LNCAP (cell line): ENCODE measurements at regions not wholly inside any gene's neighbourhood (a gene's known extent, or its start where the extent isn't known, plus 50 kb on each side); places are given as distances from the start of the nearest gene placed in this dataset.

ENCODE experiments used
- TF ChIP-seq, protein P1 (sequence below): fragments of 450-650 bp; IDR thresholded peaks from 2 replicates; pipeline ENCODE4 v1.5.1; 2017; ENCODE audit warnings: mild to moderate bottlenecking

DNA sequence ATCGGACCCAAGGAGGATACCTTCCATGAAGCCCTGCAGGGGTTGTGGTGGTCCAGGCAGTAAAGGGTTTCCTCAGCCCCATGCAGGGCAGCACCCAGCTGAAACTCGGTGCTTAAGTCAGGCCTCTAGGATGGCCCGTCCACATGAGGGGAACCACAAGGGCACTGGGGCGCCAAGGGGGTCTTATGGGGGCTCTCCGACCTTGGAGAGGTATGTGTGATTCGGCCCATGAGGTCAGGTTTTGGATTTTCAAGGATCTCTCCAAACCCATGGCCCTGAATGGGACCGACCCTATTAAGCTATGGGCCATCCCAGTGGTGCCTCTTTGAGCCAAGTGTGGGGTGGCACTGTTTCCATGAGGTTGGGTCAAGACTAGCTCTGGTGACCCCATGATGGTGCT, 233.3 kb downstream of the SNRPN start:
- TF ChIP-seq, protein P1, sequence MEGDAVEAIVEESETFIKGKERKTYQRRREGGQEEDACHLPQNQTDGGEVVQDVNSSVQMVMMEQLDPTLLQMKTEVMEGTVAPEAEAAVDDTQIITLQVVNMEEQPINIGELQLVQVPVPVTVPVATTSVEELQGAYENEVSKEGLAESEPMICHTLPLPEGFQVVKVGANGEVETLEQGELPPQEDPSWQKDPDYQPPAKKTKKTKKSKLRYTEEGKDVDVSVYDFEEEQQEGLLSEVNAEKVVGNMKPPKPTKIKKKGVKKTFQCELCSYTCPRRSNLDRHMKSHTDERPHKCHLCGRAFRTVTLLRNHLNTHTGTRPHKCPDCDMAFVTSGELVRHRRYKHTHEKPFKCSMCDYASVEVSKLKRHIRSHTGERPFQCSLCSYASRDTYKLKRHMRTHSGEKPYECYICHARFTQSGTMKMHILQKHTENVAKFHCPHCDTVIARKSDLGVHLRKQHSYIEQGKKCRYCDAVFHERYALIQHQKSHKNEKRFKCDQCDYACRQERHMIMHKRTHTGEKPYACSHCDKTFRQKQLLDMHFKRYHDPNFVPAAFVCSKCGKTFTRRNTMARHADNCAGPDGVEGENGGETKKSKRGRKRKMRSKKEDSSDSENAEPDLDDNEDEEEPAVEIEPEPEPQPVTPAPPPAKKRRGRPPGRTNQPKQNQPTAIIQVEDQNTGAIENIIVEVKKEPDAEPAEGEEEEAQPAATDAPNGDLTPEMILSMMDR, result no peak

DNA sequence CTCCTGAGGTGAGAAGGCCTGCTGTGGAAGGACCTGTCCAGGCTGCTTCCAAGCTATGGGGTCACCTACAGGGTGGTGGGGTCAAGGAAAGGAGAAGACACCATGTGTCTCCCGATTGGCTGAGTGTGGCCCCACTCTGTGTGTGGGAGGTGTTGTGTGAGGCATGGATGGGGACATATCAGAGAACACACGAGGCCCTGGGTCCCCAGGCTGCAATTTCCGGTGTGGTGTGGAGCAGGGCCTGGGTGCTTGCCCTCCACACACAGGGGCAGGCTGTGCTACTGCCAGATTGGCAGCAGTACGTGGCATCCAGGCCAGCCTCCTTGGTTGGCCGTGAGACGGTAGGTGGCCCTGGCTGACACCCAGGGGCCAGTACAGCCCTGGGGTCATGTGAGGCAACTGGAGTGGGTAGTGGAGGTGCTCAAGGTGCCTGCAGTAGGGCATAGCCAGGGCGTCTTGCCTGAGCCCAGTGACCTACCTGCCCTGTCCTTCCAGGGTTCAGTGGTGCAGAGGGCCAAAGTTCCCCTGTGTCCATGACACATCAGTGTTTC, 233.8 kb downstream of the SNRPN start:
- TF ChIP-seq, protein P1, result no peak

DNA sequence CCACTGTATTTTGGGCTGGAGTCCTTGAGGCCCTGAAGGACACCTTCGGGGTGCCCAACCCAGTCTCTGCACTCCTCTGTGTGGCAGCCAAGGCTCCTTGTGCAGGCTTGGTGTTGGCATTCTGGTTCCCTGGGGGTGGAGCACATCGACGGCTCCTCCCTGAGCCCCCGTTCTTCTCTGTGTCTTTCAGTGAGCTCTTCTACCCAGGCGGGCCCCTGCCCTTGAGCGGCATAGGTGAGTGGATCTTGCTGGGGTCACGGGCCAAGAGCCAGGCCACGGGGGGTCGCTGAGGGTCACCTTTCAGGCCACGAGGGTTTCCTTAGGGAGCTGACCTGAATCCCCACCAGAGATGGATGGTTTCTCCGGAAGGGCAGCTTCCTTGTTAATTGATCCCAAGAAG, 234.8 kb downstream of the SNRPN start:
- TF ChIP-seq, protein P1, result no peak

DNA sequence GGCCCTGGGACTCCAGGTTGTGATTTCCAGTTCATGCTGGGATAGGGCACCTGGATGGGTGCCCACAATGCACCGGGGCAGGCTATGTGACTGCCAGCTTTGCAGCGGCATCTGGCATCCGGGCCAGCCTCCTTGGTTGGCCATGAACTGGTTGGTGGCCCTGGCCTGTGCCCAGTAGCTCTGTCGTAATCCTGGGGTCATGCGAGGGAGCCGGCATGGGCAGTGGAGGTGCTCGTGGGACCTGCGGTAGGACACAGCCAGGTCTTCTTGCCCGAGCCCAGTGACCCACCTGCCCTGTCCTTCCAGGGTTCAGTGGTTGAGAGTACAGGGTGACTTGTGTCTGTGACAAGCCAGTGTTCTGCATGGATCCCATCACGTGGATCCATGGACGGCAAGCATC, 237.9 kb downstream of the SNRPN start:
- TF ChIP-seq, protein P1, result no peak

DNA sequence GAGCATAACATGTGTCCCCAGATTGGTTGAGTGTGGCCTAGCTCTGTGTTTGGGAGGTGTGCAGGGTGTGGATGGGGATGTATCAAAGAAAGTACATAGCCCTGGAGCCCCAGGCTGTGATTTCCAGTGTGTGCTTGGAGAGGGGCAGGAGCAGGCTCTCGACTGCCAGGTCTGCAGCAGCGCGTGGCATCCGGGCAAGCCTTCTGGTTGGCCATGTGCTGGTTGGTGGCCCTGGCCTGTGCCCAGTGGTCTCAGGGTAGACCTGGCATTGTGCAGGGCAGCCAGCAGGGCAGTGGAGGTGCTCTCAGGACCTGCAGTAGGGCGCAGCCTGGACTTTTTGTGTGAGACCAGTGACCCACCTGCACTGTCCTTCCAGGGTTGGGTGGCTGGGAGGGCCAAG, 231.5 kb downstream of the UBE3A start:
- TF ChIP-seq, protein P1, result no peak

DNA sequence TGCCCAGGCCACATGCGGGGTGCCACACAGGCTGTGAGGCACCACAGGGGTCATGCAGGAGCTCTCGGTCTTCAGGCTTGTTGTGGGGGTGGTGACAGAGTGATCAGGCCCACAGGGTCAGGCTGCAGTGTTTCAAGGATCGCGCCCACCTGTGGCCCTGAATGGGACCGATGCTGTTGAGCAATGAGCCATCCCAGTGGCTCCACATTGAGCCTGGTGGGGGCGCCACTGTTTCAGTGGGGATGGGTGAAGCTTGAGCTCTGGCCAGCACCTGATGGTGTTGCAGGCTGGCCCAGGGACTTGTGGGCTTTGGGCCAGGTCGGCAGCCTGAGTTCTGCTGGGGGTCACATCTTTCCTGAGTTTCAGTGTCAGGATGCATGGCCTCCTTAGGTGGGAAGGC, 230.1 kb downstream of the UBE3A start:
- TF ChIP-seq, protein P1, result no peak

DNA sequence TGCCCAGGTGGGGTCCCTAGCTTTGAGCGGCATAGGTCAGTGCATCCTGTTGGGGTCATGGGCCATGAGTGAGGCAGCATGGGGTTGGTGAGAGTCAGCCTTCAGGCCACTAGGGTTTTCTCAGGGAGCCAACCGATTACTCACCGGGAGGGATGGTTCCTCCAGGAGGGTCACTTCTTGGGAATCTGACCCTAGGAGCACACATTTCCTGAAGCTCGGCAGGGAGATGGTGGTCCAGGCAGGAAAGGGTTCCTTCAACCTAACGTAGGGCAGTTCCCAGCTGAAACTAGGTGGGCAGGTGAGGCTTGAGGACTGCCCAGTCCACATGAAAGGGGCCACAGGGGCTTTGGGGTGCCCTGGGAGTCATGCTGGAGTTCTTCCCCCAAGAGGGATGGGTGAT, 218.0 kb downstream of the UBE3A start:
- TF ChIP-seq, protein P1, result no peak

DNA sequence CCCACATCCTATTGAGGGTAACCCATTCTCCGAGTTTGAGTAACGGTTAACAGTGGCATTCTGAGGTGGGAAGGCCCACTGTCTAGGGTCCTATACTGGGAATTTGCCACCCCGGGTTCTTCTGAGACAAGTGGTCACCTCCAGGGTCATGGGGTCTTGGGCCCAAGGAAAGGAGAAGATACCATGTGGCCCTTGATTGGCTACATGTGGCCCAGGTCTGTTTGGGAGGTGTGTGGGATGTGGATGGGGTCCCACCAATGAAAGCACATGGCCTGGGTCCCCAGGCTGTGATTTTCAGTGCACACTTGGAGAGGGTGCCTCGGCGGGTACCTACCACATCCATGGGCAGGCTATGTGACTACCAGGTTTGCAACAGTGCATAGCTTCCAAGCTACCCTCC, 214.4 kb downstream of the UBE3A start:
- TF ChIP-seq, protein P1, result no peak
